GM21619 (cell line): ENCODE measurements at regions not wholly inside any gene's neighbourhood (a gene's known extent, or its start where the extent isn't known, plus 50 kb on each side); places are given as distances from the start of the nearest gene placed in this dataset.
"Not testable (repeated sequence)": the region's sequence is repeated elsewhere in the genome, so short reads cannot be mapped to it uniquely, and the experiment has no call there.

Experiments used
- ATAC-seq: cut with Tn5 transposase; IDR thresholded peaks from one replicate; pipeline ENCODE4 v1.9.1; 2021; ENCODE audit not compliant: unreplicated experiment

- ATAC-seq = no peak
Observed at GRCh38 chr15:77897896-77898406, 179.6 kb downstream of the TBC1D2B start.

DNA sequence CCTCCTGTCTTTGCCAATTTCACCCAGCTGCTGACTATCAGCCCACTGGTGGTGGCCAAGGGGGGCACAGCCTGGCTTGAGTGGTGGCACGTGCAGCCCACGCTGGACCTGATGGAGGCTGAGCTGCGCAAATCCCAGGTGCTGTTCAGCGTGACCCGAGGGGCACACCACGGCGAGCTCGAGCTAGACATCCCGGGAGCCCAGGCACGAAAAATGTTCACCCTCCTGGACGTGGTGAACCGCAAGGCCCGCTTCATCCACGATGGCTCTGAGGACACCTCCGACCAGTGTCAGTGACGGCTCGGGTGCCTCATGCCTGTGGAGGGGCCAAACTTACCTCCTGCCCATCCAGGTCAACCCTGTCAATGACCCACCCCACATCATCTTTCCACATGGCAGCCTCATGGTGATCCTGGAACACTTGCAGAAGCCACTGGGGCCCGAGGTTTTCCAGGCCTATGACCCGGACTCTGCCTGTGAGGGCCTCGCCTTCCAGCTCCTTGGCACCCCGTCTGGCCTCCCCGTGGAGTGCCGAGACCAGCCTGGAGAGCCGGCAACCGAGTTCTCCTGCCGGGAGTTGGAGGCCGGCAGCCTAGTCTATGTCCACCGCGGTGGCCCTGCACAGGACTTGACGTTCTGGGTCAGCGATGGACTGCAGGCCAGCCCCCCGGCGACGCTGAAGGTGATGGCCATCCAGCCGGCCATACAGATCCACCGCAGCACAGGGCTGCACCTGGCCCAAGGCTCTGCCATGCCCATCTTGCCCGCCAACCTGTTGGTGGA is 180.2 kb downstream of the TBC1D2B start:
- not testable (repeated sequence) for ATAC-seq

GRCh38 chr15:77896147-77897112 is 181.1 kb downstream of the TBC1D2B start:
- not testable (repeated sequence) for ATAC-seq

GRCh38 chr15:77895742-77896141 is 181.8 kb downstream of the TBC1D2B start:
- no peak for ATAC-seq

DNA sequence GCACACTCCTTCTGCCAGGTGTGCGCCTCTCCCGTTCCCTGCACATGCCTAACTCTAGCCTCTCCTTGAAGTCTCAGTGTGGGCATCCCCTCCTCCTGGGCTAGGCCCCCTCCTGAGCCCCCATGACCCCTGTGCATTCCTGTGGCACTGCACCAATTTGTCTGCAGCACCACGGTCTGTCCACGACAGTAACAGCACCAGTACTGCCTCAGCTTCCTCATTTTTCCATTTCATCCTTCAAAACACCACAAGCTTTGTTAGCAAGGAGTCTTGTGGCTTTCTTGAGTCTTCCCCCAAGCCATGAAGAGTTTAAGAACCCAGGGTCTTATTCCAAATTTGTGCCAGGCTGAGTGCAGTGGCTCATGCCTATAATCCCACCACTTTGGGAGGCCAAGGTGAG is 182.4 kb downstream of the TBC1D2B start:
- ATAC-seq = not testable (repeated sequence)

GRCh38 chr15:77893671-77894640 is 183.6 kb downstream of the TBC1D2B start:
- not testable (repeated sequence) for ATAC-seq

DNA sequence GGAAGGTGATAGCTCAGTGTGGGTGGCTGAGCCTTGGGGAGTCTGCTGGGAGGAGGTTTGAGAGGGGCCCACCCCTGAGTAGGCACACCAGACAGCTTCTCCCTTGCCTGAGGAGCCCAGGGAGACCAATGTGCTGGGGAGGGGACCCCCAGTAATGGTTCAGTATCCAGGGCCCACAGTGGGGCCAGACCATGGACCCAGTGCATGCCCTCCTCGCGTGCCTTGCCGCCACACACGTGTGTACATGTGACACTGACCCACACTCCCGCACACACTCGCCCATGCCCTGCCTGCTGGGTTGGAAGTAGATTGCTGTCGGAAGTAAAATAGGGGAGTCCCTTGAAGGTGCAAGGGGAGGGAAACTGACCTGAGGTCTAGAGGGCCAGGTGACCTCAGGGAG is 184.3 kb downstream of the TBC1D2B start:
- ATAC-seq = not testable (repeated sequence)

DNA sequence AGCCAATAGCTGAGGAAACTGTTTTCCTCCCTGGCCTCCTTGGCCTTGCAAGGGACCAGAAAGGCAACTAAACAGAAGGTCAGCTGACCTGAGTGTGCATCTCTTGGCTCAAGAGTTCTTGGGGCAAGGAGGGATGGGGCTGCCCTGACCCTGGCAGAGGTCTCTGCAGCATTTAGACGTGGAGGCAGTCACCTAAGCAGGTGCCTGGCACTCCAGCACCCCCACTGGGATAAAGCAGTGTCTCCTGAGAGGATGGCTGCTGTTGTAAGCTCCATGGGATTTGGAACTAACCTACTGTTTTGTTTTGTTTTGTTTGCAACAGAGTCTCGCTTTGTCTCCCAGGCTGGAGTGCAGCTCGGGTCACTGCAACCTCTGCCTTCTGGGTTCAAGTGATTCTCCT is 185.2 kb downstream of the TBC1D2B start:
- no peak for ATAC-seq

GRCh38 chr15:77891862-77892261 is 185.6 kb downstream of the TBC1D2B start:
- not testable (repeated sequence) for ATAC-seq

DNA sequence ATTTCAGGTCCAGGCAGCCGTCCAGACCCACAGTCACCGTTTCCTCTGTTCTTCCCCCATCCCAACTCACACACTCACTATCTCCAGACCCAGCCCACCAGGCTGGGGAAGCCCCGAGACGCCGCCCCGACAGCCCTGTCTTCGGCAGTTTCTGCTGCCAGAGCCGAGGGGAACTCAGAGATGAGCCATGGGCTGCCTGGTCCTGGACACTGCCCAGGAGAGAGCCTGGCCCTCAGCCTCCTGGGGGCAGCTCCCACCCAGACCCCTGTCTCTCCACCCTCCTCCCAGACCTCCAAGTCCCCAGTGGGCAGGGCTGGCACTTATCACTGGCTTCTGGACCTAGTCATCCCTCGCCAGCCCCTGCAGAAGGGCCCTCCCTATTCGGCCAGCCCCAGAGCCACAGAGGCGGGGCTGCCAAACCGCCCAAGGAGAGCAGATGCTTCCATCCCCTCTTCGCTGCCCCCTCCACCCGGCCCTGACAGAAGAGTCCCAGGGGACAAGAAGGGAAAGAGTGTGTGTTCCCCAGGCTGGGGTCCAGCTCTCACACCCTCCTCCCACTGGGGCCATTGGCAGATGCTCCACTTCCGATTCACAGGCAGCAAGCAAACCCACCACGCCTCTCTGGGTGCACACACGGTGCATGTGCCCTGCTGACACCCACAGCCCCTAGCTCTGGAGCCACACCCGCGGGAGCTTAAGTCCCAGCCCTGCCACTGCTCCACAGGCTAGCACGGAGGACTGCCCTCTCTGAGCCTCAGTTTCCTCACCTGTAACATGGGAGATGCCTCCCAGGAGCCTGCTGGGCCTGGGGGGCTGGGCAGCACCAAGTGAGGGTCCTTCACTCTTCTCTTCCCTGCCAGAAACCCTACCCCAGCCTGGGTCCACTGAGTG is 186.4 kb downstream of the TBC1D2B start:
- peak; percentile 47 for ATAC-seq

GRCh38 chr15:77889828-77890725 is 187.4 kb downstream of the TBC1D2B start:
- ATAC-seq = not testable (repeated sequence)

DNA sequence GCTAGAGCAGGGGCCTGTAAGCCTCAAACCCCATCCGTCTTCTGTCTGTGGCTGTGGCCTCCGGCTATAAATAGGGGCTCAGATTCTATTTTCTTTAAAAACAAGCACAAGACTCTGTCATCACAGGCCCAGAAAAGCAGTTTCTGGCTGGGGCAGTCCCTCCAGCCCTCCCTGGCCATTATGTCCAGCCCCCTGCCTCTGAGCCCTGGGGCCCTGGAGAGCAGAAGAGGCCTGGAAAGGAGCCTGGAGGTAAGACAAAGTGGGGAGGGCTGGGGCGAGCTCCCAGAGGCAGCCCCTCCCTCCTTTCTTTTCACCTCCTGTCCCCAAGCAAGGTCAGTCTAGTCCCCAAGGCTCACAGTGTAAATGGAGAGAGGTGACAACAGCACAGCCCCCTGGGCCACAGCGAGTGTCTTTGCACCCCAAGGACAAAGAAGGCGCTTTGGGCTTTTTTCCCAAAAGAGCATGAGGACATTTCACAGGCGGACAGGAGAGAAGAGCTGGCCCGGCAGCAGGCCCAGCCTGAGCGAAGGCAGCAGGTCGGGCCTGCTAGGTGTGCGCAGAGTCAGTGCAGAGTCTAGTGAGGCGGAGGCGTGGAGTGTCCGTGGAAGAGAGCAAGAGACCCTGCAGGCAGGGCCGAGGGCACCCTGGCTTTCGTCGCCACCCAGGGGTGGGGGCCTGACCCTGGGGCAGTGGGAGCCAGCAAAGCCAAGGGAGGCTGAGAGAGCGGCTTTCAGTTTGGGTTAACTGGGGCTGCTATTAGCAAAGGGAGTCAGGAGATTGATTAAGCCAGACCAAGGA is 188.3 kb downstream of the TBC1D2B start:
- no peak for ATAC-seq

- ATAC-seq = not testable (repeated sequence)
Observed at GRCh38 chr15:77887563-77888429, 189.7 kb downstream of the TBC1D2B start.

- ATAC-seq = no peak
Observed at GRCh38 chr15:77886805-77887448, 190.6 kb downstream of the TBC1D2B start.

DNA sequence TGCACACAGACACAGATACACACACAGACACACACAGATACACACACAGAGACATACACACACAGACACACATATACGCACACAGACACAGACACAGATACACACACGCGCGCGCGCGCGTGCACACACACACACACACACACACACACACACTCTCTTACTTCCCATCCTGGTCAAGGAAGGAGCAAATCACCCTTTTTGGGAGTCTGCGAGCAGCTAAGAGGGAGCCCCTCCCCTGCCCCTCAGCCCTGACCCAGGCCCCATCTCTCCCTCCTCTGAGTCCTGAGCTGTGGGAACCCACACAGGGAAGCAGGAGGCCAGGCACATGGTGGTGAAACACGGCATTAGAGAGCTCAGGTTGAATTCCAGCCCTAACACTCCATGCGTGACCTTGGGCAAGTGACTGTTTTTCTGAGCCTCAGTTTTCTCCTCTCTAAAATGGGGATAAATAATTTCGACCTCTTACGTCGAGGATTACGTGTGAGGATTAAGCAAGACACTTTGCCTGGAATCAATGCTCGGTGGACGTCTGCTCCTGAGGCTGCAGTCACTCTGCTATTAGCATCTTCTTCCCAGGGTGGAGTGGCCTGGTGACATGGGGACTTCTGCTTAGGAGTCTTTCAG is 191.5 kb downstream of the TBC1D2B start:
- not testable (repeated sequence) for ATAC-seq

GRCh38 chr15:77883012-77883411 is 194.5 kb downstream of the TBC1D2B start:
- not testable (repeated sequence) for ATAC-seq
